ENCODE measurements at regions not wholly inside any gene's neighbourhood (a gene's known extent, or its start where the extent isn't known, plus 50 kb on each side); places are given as distances from the start of the nearest gene placed in this dataset.
"Not testable (repeated sequence)": the region's sequence is repeated elsewhere in the genome, so short reads cannot be mapped to it uniquely, and the experiment has no call there.

- no peak for DNase-seq (ENCODE audit: low spot score)
These were observed 347.7 kb upstream of the CDH8 start for GRCh38 chr16:62383941-62384340.

GRCh38 chr16:62370445-62370844 lies 334.2 kb upstream of the CDH8 start:
- no peak for DNase-seq (ENCODE audit: low spot score)

- peak; percentile 83 for DNase-seq (ENCODE audit: low spot score)
These were observed 327.3 kb upstream of the CDH8 start for GRCh38 chr16:62363501-62363900.

GRCh38 chr16:62353355-62353754 lies 317.1 kb upstream of the CDH8 start:
- DNase-seq (ENCODE audit: low spot score) = no peak

GRCh38 chr16:62342216-62342615 lies 306.0 kb upstream of the CDH8 start:
- no peak for DNase-seq (ENCODE audit: low spot score)

GRCh38 chr16:62335356-62335755 lies 299.1 kb upstream of the CDH8 start:
- DNase-seq (ENCODE audit: low spot score) = no peak

GRCh38 chr16:62321606-62322005 lies 285.4 kb upstream of the CDH8 start:
- no peak for DNase-seq (ENCODE audit: low spot score)

- DNase-seq (ENCODE audit: low spot score) = no peak
These were observed 262.4 kb upstream of the CDH8 start for GRCh38 chr16:62298600-62298999.

- no peak for DNase-seq (ENCODE audit: low spot score)
These were observed 258.2 kb upstream of the CDH8 start for GRCh38 chr16:62294213-62294972.

- no peak for DNase-seq (ENCODE audit: low spot score)
These were observed 252.9 kb upstream of the CDH8 start for GRCh38 chr16:62288990-62289629.

- peak; percentile 23 for DNase-seq (ENCODE audit: low spot score)
These were observed 244.3 kb upstream of the CDH8 start for GRCh38 chr16:62280506-62280905.

GRCh38 chr16:62277942-62278341 lies 241.7 kb upstream of the CDH8 start:
- DNase-seq (ENCODE audit: low spot score) = no peak

GRCh38 chr16:62276637-62277036 lies 240.4 kb upstream of the CDH8 start:
- DNase-seq (ENCODE audit: low spot score) = no peak

- no peak for DNase-seq (ENCODE audit: low spot score)
These were observed 235.8 kb upstream of the CDH8 start for GRCh38 chr16:62272035-62272434.

GRCh38 chr16:62261760-62262159 lies 225.5 kb upstream of the CDH8 start:
- DNase-seq (ENCODE audit: low spot score) = no peak

GRCh38 chr16:62258931-62259435 lies 222.7 kb upstream of the CDH8 start:
- not testable (repeated sequence) for DNase-seq (ENCODE audit: low spot score)

GRCh38 chr16:62256406-62256805 lies 220.2 kb upstream of the CDH8 start:
- DNase-seq (ENCODE audit: low spot score) = peak; percentile 57

GRCh38 chr16:62254847-62255246 lies 218.6 kb upstream of the CDH8 start:
- no peak for DNase-seq (ENCODE audit: low spot score)

- DNase-seq (ENCODE audit: low spot score) = no peak
These were observed 218.1 kb upstream of the CDH8 start for GRCh38 chr16:62254372-62254771.

GRCh38 chr16:62253966-62254365 lies 217.7 kb upstream of the CDH8 start:
- DNase-seq (ENCODE audit: low spot score) = no peak

- DNase-seq (ENCODE audit: low spot score) = no peak
These were observed 212.8 kb upstream of the CDH8 start for GRCh38 chr16:62249069-62249468.

- no peak for DNase-seq (ENCODE audit: low spot score)
These were observed 204.5 kb upstream of the CDH8 start for GRCh38 chr16:62240722-62241121.

- DNase-seq (ENCODE audit: low spot score) = peak; percentile 85
These were observed 189.4 kb upstream of the CDH8 start for GRCh38 chr16:62225675-62226074.
